HL-60 (cell line): ENCODE measurements at regions not wholly inside any gene's neighbourhood (a gene's known extent, or its start where the extent isn't known, plus 50 kb on each side); places are given as distances from the start of the nearest gene placed in this dataset.

Experiments used
- CTCF ChIP-seq: IDR thresholded peaks from one replicate; pipeline ENCODE4 v1.5.1; 2011; ENCODE audit warnings: low read length, control low read depth, inconsistent platforms; ENCODE audit not compliant: insufficient read depth
- POLR2AphosphoS5 ChIP-seq: IDR thresholded peaks from 2 replicates; pipeline ENCODE4 v1.6.1; 2012; ENCODE audit warnings: low read depth
- REST ChIP-seq: IDR thresholded peaks from 2 replicates; pipeline ENCODE4 v1.6.1; 2012; ENCODE audit warnings: low read depth; ENCODE audit not compliant: insufficient replicate concordance

DNA sequence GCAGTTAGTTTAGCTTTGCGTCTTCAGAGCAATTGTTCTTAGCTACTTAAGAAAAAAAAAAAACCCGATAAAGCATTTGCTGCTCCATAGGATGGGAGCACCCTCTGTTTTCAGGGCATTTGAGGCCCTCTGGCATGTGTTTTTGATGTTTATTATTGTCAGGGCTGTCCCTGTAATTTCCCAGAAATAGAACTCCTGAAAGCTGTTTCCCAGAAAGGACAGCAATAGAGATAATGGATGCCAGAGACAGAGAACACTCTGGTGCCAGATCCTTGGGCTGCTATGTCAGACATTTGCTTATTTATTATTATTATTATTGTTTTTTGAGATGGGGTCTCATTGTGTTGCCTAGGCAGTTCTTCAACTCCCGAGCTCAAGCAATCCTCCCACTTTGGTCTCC lies 201.3 kb downstream of the ALG10 start:
- TF ChIP-seq CTCF, result no peak
- TF ChIP-seq POLR2AphosphoS5, result no peak
- TF ChIP-seq REST, result no peak
